ENCODE measurements at regions not wholly inside any gene's neighbourhood (a gene's known extent, or its start where the extent isn't known, plus 50 kb on each side); places are given as distances from the start of the nearest gene placed in this dataset.

- TF ChIP-seq CTCF (conservative IDR thresholded peaks at IDR 0.05; ENCODE audit: low read depth, low read length) (no peak), EZH2 (IDR thresholded peaks at IDR 0.05; ENCODE audit: borderline replicate concordance, low read depth, low read length, poor library complexity, severe bottlenecking) (no peak)
These were observed 364.3 kb upstream of the MAN1A1 start for GRCh38 chr6:119713903-119714302.
